Naive B cell (primary cell): ENCODE measurements at regions not wholly inside any gene's neighbourhood (a gene's known extent, or its start where the extent isn't known, plus 50 kb on each side); places are given as distances from the start of the nearest gene placed in this dataset.
"Not testable (repeated sequence)": the region's sequence is repeated elsewhere in the genome, so short reads cannot be mapped to it uniquely, and the experiment has no call there.

Experiments
- ATAC-seq, 2 donors: fragments of 150-1000 bp; cut with Tn5 transposase; 2 replicates each; pipeline ENCODE4 v1.10.0; 2021; ENCODE audit warnings: low read depth in 2 of 2, mild to moderate bottlenecking in 2 of 2, moderate library complexity in 2 of 2
- DNase-seq: peaks from one replicate; pipeline ENCODE4 v3.0.0; 2022
- H3K27ac Mint-ChIP-seq, 6 donors: one replicate each; pipeline ENCODE4 v1.8.0; 2020 to 2022; ENCODE audit warnings: mild to moderate bottlenecking in 6 of 6, mixed read lengths in 6 of 6, moderate library complexity in 5 of 6, inconsistent platforms in 2 of 6
- H3K27me3 Mint-ChIP-seq, 3 donors: one replicate each; pipeline ENCODE4 v1.8.0; 2021 to 2022; ENCODE audit warnings: mixed read lengths in 3 of 3, mild to moderate bottlenecking in 1 of 3
- H3K36me3 Mint-ChIP-seq, 2 donors: one replicate each; pipeline ENCODE4 v1.8.0; 2020 to 2022; ENCODE audit warnings: mixed read lengths in 2 of 2, inconsistent platforms in 1 of 2, mild to moderate bottlenecking in 1 of 2
- H3K4me1 Mint-ChIP-seq, 3 donors: one replicate each; pipeline ENCODE4 v1.8.0; 2020 to 2022; ENCODE audit warnings: mixed read lengths in 3 of 3, inconsistent platforms in 1 of 3, mild to moderate bottlenecking in 1 of 3, moderate library complexity in 1 of 3
- H3K4me3 Mint-ChIP-seq, 8 donors: one replicate each; pipeline ENCODE4 v1.8.0; 2020 to 2022; ENCODE audit warnings: mild to moderate bottlenecking in 8 of 8, mixed read lengths in 8 of 8, moderate library complexity in 8 of 8, inconsistent platforms in 2 of 8
- H3K9me3 Mint-ChIP-seq, 7 donors: one replicate each; pipeline ENCODE4 v1.8.0; 2020 to 2022; ENCODE audit warnings: mixed read lengths in 7 of 7, mild to moderate bottlenecking in 5 of 7, inconsistent platforms in 2 of 7, moderate library complexity in 1 of 7

DNA sequence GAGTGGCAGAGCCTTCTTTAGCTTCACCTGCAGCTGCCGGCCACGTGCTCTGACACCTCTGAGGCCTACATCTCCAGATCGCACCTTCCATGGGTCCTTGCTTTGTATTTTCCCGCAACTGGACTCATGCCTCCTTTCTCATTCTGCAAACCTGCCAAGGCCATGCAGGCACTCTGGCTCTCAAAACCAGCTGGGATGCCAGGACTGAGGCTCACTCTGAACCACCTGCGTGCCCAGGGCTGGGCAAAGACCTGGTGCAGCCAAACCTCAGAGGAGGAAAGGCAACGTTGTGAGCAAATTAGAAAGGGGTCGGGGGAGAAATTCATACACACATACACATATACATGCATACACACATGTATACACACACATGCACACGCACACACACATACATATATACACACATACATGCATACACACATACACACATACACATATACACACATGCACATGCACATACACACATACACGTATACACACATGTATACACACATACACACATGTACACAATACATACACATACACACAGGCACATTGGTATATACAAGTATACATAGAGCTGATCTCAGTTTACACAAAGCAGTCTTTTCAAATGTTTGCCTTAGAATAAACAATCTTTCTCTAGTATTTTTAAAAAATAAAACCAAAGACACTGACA, 125.2 kb downstream of the RTP5 start:
- Mint-ChIP-seq H3K27ac (peak overlapping the region in 1 of 6 donors; percentile 7), H3K27me3 (no peaks in the 10 kb centered on the region), H3K4me1 (peaks cover 4 to 13% (median 9%) of the 10 kb centered on the region in 3 donors), H3K9me3 (no peaks in the 10 kb centered on the region), H3K4me3 (no peak overlapping the region), H3K36me3 (peaks cover 18 to 21% of the 10 kb centered on the region in 2 donors)
- DNase-seq (no peak), ATAC-seq (no peak)

GRCh38 chr2:241996100-241996499, 126.6 kb downstream of the RTP5 start:
- no peak for ATAC-seq
- Mint-ChIP-seq H3K27ac (peak overlapping the region in 1 of 6 donors; percentile 44), H3K36me3 (peaks cover 18 to 21% of the 10 kb centered on the region in 2 donors), H3K9me3 (no peaks in the 10 kb centered on the region), H3K4me3 (no peak overlapping the region), H3K4me1 (peaks cover under 1 to 4% (median 3%) of the 10 kb centered on the region in 3 donors), H3K27me3 (no peaks in the 10 kb centered on the region)
- no peak for DNase-seq

DNA sequence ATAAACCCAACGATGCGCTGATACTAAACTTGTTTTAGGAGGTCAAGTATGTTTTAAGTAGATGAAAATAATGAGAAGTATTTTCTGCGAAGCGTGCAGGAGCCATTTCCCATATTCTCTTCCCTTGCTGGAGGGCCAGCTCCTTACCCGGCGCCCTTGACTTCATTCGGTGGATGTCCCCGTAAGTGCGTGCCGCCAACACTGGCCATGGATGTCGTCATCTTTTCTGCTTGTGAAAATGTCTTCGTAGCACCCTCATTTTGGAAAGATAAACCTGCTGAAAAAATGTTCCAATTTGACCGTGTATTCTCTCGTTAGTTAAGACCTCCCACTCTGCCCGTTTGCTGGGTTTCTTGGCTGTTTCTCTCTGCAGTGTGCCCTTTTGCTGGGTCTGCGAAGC, 127.5 kb downstream of the RTP5 start:
- DNase-seq (no peak), ATAC-seq (no peak)
- Mint-ChIP-seq H3K36me3 (peaks cover 18 to 21% of the 10 kb centered on the region in 2 donors), H3K4me3 (no peak overlapping the region), H3K27ac (peak overlapping the region in 1 of 6 donors; percentile 34), H3K9me3 (no peaks in the 10 kb centered on the region), H3K27me3 (no peaks in the 10 kb centered on the region), H3K4me1 (peaks cover 0 to 7% (median 4%) of the 10 kb centered on the region in 3 donors)

DNA sequence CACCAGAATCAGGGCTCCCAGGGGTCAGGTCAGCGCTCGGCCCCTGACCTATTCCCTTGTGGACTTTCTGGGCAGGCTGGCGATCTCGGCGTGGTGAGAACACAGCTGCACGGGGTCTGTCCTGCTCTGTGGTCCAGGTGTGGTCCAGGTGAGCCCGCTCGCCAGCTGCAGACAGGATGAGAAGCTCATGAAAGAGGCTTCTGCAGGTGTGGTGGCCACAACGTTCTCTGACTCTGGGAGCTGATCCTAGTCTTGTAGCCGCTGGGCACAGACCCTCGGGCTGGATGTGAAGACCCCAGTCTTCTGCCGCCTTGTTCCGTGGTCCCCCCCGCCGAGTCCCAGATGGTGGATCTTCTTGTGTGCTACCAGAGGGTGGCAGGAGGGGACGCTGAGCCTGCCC, 129.7 kb downstream of the RTP5 start:
- no peaks in the 10 kb centered on the region for H3K27me3 Mint-ChIP-seq
- H3K4me3 Mint-ChIP-seq: no peak overlapping the region
- DNase-seq: no peak
- H3K4me1 Mint-ChIP-seq: peaks cover 0 to 7% (median 4%) of the 10 kb centered on the region in 3 donors
- no peaks in the 10 kb centered on the region for H3K9me3 Mint-ChIP-seq
- ATAC-seq: no peak
- peak overlapping the region in 1 of 6 donors; percentile 60 for H3K27ac Mint-ChIP-seq
- peaks cover 18 to 21% of the 10 kb centered on the region in 2 donors for H3K36me3 Mint-ChIP-seq

GRCh38 chr2:242001853-242002252, 132.3 kb downstream of the RTP5 start:
- Mint-ChIP-seq H3K27ac (peak overlapping the region in 3 of 6 donors; percentile 44 to 84 (median 74)), H3K36me3 (peaks cover 11 to 12% of the 10 kb centered on the region in 2 donors), H3K27me3 (no peaks in the 10 kb centered on the region), H3K4me3 (no peak overlapping the region), H3K9me3 (no peaks in the 10 kb centered on the region), H3K4me1 (peaks cover 0 to 7% (median 4%) of the 10 kb centered on the region in 3 donors)
- ATAC-seq (no peak), DNase-seq (no peak)

- Mint-ChIP-seq H3K4me3 (no peak overlapping the region), H3K27ac (peak overlapping the region in 1 of 6 donors; percentile 49), H3K9me3 (no peaks in the 10 kb centered on the region), H3K36me3 (peaks cover 1 to 4% of the 10 kb centered on the region in 2 donors), H3K27me3 (no peaks in the 10 kb centered on the region), H3K4me1 (peaks cover 0 to 7% (median 0%) of the 10 kb centered on the region in 3 donors)
- ATAC-seq: no peak
- no peak for DNase-seq
Measured at GRCh38 chr2:242002944-242003343, 133.4 kb downstream of the RTP5 start.

DNA sequence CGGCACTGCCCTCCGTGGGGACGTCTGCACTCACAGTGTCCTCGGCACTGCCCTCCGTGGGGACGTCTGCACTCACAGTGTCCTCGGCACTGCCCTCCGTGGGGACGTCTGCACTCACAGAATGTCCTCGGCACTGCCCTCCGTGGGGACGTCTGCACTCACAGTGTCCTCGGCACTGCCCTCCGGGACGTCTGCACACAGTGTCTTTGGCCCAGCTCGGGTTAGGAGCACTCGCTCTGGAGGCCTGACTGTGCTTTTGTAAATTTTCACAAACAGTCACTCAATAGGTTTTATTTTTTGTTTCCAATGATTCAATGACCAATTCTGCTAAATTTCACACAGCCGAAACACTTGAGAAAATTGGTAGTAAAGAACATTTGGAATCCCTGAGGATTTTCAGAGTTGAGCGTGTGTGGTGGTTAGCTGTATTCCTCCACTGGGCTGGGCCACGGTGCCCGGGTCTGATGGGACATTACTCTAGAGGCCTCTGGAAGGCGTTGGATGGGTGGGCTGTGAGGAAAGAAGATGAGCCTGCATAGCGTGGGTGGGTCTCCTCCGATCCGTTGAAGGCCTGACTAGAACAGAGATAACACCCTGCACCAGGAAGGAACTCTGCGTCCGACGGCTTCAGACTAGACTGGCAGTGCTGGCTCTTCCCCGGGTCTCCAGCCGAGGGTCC, 134.8 kb downstream of the RTP5 start:
- Mint-ChIP-seq H3K36me3 (no peaks in the 10 kb centered on the region), H3K4me3 (no peak overlapping the region), H3K27me3 (no peaks in the 10 kb centered on the region), H3K27ac (no peak overlapping the region), H3K9me3 (no peaks in the 10 kb centered on the region), H3K4me1 (peaks cover 0 to 7% (median 0%) of the 10 kb centered on the region in 3 donors)
- DNase-seq (no peak), ATAC-seq (no peak)

- no peak overlapping the region for H3K4me3 Mint-ChIP-seq
- ATAC-seq (no peak), DNase-seq (no peak)
- H3K36me3 Mint-ChIP-seq: no peaks in the 10 kb centered on the region
- H3K4me1 Mint-ChIP-seq: peaks cover 0 to 7% (median 0%) of the 10 kb centered on the region in 3 donors
- H3K9me3 Mint-ChIP-seq: no peaks in the 10 kb centered on the region
- H3K27me3 Mint-ChIP-seq: no peaks in the 10 kb centered on the region
- no peak overlapping the region for H3K27ac Mint-ChIP-seq
Measured at GRCh38 chr2:242004902-242005230, 135.3 kb downstream of the RTP5 start.

- not testable (repeated sequence) for H3K27ac Mint-ChIP-seq, DNase-seq, H3K36me3 Mint-ChIP-seq, ATAC-seq, H3K9me3 Mint-ChIP-seq, H3K4me3 Mint-ChIP-seq, H3K27me3 Mint-ChIP-seq
- peaks cover 3 to 11% (median 7%) of the 10 kb centered on the region in 3 donors for H3K4me1 Mint-ChIP-seq
Measured at GRCh38 chr2:242006091-242006634, 136.6 kb downstream of the RTP5 start.

DNA sequence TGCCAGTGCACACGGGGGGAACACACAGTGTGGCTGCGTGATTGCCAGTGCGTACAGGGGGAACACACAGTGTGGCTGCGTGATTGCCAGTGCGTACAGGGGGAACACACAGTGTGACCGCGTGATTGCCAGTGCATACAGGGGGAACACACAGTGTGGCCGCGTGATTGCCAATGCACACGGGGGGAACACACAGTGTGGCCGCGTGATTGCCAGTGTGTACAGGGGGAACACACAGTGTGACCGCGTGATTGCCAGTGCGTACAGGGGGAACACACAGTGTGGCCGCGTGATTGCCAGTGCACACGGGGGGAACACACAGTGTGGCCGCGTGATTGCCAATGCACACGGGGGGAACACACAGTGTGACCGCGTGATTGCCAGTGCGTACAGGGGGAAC, 139.4 kb downstream of the RTP5 start:
- not testable (repeated sequence) for H3K27me3 Mint-ChIP-seq, H3K27ac Mint-ChIP-seq, H3K36me3 Mint-ChIP-seq, H3K4me3 Mint-ChIP-seq, ATAC-seq, DNase-seq, H3K9me3 Mint-ChIP-seq
- peaks cover 4 to 18% (median 17%) of the 10 kb centered on the region in 3 donors for H3K4me1 Mint-ChIP-seq

DNA sequence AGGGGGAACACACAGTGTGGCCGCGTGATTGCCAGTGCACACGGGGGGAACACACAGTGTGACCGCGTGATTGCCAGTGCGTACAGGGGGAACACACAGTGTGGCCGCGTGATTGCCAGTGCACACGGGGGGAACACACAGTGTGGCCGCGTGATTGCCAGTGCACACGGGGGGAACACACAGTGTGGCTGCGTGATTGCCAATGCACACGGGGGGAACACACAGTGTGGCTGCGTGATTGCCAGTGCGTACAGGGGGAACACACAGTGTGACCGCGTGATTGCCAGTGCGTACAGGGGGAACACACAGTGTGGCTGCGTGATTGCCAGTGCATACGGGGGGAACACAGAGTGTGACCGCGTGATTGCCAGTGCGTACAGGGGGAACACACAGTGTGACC, 140.3 kb downstream of the RTP5 start:
- H3K36me3 Mint-ChIP-seq, H3K27me3 Mint-ChIP-seq, DNase-seq, ATAC-seq, H3K9me3 Mint-ChIP-seq, H3K4me3 Mint-ChIP-seq: not testable (repeated sequence)
- H3K4me1 Mint-ChIP-seq: peaks cover 4 to 18% (median 17%) of the 10 kb centered on the region in 3 donors
- peak overlapping the region in 1 of 6 donors; percentile 11 for H3K27ac Mint-ChIP-seq

DNA sequence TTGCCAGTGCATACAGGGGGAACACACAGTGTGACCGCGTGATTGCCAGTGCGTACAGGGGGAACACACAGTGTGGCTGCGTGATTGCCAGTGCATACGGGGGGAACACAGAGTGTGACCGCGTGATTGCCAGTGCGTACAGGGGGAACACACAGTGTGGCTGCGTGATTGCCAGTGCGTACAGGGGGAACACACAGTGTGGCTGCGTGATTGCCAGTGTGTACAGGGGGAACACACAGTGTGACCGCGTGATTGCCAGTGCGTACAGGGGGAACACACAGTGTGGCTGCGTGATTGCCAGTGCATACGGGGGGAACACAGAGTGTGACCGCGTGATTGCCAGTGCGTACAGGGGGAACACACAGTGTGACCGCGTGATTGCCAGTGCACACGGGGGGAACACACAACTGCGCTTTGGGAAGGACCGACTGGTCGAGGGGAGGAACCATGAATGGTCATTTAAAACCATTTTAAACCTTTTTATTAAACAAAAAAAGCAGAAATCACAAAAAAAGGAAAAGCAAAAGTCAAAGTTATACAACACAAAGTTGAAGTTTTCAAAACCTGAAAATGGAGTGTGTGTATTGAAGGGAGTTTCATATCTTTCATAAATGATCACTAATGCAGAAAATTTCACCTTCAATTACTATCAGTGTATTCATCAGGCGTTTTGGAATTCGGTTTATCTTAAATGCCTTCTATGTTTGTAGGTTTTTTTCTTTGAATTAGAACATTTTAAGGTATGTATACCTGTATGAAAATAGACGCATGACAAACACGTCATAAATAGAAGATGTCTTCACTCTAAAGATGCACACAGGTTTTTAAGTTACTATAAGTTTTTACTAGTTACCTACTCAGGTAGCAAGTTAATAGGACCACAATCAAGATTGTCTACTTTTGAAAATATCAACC, 141.0 kb downstream of the RTP5 start:
- Mint-ChIP-seq H3K4me1 (peaks cover 4 to 18% (median 17%) of the 10 kb centered on the region in 3 donors), H3K27ac (peak overlapping the region; percentile 46 to 93 (median 77))
- peak; percentile 23 to 39 for ATAC-seq
- not testable (repeated sequence) for H3K4me3 Mint-ChIP-seq, H3K36me3 Mint-ChIP-seq, H3K27me3 Mint-ChIP-seq, DNase-seq, H3K9me3 Mint-ChIP-seq

- Mint-ChIP-seq H3K4me3 (no peak overlapping the region), H3K36me3 (no peaks in the 10 kb centered on the region), H3K9me3 (peaks cover 0 to 1% (median 0%) of the 10 kb centered on the region in 7 donors), H3K27me3 (no peaks in the 10 kb centered on the region), H3K27ac (peak overlapping the region; percentile 46 to 93 (median 77)), H3K4me1 (peaks cover 4 to 18% (median 17%) of the 10 kb centered on the region in 3 donors)
- ATAC-seq (peak; percentile 35 to 54), DNase-seq (peak; percentile 47)
Measured at GRCh38 chr2:242011167-242011513, 141.6 kb downstream of the RTP5 start.
